ENCODE measurements at regions not wholly inside any gene's neighbourhood (a gene's known extent, or its start where the extent isn't known, plus 50 kb on each side); places are given as distances from the start of the nearest gene placed in this dataset.

- intact Hi-C loops (cut with micrococcal nuclease), result no loop called here
- Mint-ChIP-seq H3K4me3 (no peak overlapping the region), H3K9me3 (ENCODE audit: insufficient read depth) (no peaks in the 10 kb centered on the region), H3K27ac (no peak overlapping the region), H3K4me1 (no peaks in the 10 kb centered on the region), H3K27me3 (no peaks in the 10 kb centered on the region)
- 100% methylated on average over 1 of the region's 4 CpGs for WGBS (ENCODE audit: insufficient coverage)
- no peaks in the 10 kb centered on the region for H4K20me1 ChIP-seq (ENCODE audit: control insufficient read depth, insufficient read depth, low read length, poor library complexity, severe bottlenecking)
- no peaks in the 10 kb centered on the region for H3K27me3 ChIP-seq (replicated peaks in 1 of 4; ENCODE audit: control extremely low read depth in 1 of 4, control insufficient read depth in 3 of 4, insufficient read depth in 4 of 4, low read length in 3 of 4)
- H2AFZ ChIP-seq (ENCODE audit: insufficient read depth, low read depth, low read length, poor library complexity, severe bottlenecking), result no peak overlapping the region
- no peak overlapping the region for H3K4me2 ChIP-seq (replicated peaks; ENCODE audit: low read depth, low read length, poor library complexity, severe bottlenecking)
- no peak overlapping the region for H3K4me3 ChIP-seq (ENCODE audit: control extremely low read depth in 1 of 5, extremely low read depth in 1 of 5, insufficient read depth in 1 of 5, low read depth in 2 of 5, low read length in 4 of 5)
- no peaks in the 10 kb centered on the region for H3K4me1 ChIP-seq (ENCODE audit: control insufficient read depth in 2 of 2, insufficient read depth in 2 of 2, low read length in 2 of 2)
- no peak for TF ChIP-seq EZH2 (IDR thresholded peaks at IDR 0.05; ENCODE audit: borderline replicate concordance, insufficient read depth, low read depth, low read length, poor library complexity, severe bottlenecking)
- TF ChIP-seq CTCF (IDR thresholded peaks at IDR 0.05), result no peak
- no peak overlapping the region for H3K27ac ChIP-seq (ENCODE audit: low read length in 2 of 2)
- no peak overlapping the region for H3K9ac ChIP-seq (ENCODE audit: low read length)
- H3K36me3 ChIP-seq (replicated peaks in 1 of 2; ENCODE audit: control extremely low read depth in 1 of 2, control insufficient read depth in 1 of 2, extremely low read depth in 1 of 2, insufficient read depth in 2 of 2, low read length in 1 of 2), result no peaks in the 10 kb centered on the region
- CTCF ChIA-PET, result no interaction called here
- ATAC-seq (ENCODE audit: low read depth) (no peak), DNase-seq (no peak)
- H3K9me3 ChIP-seq (ENCODE audit: control extremely low read depth in 1 of 3, control insufficient read depth in 2 of 3, insufficient read depth in 1 of 3, low read length in 2 of 3), result peaks cover 0 to 4% (median 0%) of the 10 kb centered on the region in 3 donors
- no peaks in the 10 kb centered on the region for H3K79me2 ChIP-seq (ENCODE audit: control insufficient read depth, insufficient read depth, low read length)
- POLR2A ChIA-PET, result no interaction called here
Measured at GRCh38 chr17:71855010-71855409, 265.8 kb upstream of the SOX9 start.

GRCh38 chr17:71864755-71865154, 256.1 kb upstream of the SOX9 start:
- ChIA-PET POLR2A (no interaction called here), CTCF (no interaction called here)
- ATAC-seq (ENCODE audit: low read depth) (no peak), DNase-seq (no peak)
- Histone ChIP-seq H3K27ac (ENCODE audit: low read length in 2 of 2) (no peak overlapping the region), H3K4me3 (ENCODE audit: control extremely low read depth in 1 of 5, extremely low read depth in 1 of 5, insufficient read depth in 1 of 5, low read depth in 2 of 5, low read length in 4 of 5) (no peak overlapping the region), H2AFZ (ENCODE audit: insufficient read depth, low read depth, low read length, poor library complexity, severe bottlenecking) (no peak overlapping the region), H3K4me1 (ENCODE audit: control insufficient read depth in 2 of 2, insufficient read depth in 2 of 2, low read length in 2 of 2) (no peaks in the 10 kb centered on the region), H3K9ac (ENCODE audit: low read length) (no peak overlapping the region), H4K20me1 (ENCODE audit: control insufficient read depth, insufficient read depth, low read length, poor library complexity, severe bottlenecking) (no peaks in the 10 kb centered on the region), H3K4me2 (replicated peaks; ENCODE audit: low read depth, low read length, poor library complexity, severe bottlenecking) (no peak overlapping the region), H3K27me3 (replicated peaks in 1 of 4; ENCODE audit: control extremely low read depth in 1 of 4, control insufficient read depth in 3 of 4, insufficient read depth in 4 of 4, low read length in 3 of 4) (no peaks in the 10 kb centered on the region), H3K9me3 (ENCODE audit: control extremely low read depth in 1 of 3, control insufficient read depth in 2 of 3, insufficient read depth in 1 of 3, low read length in 2 of 3) (no peaks in the 10 kb centered on the region), H3K36me3 (replicated peaks in 1 of 2; ENCODE audit: control extremely low read depth in 1 of 2, control insufficient read depth in 1 of 2, extremely low read depth in 1 of 2, insufficient read depth in 2 of 2, low read length in 1 of 2) (no peaks in the 10 kb centered on the region), H3K79me2 (ENCODE audit: control insufficient read depth, insufficient read depth, low read length) (no peaks in the 10 kb centered on the region)
- H3K27me3 Mint-ChIP-seq, result no peaks in the 10 kb centered on the region
- H3K27ac Mint-ChIP-seq, result no peak overlapping the region
- no peak overlapping the region for H3K4me3 Mint-ChIP-seq
- no peaks in the 10 kb centered on the region for H3K4me1 Mint-ChIP-seq
- no peak for TF ChIP-seq CTCF (IDR thresholded peaks at IDR 0.05)
- TF ChIP-seq EZH2 (IDR thresholded peaks at IDR 0.05; ENCODE audit: borderline replicate concordance, insufficient read depth, low read depth, low read length, poor library complexity, severe bottlenecking), result no peak
- H3K9me3 Mint-ChIP-seq (ENCODE audit: insufficient read depth), result no peaks in the 10 kb centered on the region
- intact Hi-C loops (cut with micrococcal nuclease), result no loop called here
- WGBS (ENCODE audit: insufficient coverage), result no CpG with 5 or more reads among the region's 2 CpGs

Data from B cell (primary cell).